Suprapubic skin (tissue), 4 donors: ENCODE measurements at regions not wholly inside any gene's neighbourhood (a gene's known extent, or its start where the extent isn't known, plus 50 kb on each side); places are given as distances from the start of the nearest gene placed in this dataset.

Experiments
- DNase-seq, 2 donors: peaks; one replicate each; pipeline ENCODE4 v3.0.0-alpha.2; 2019; ENCODE audit warnings: low spot score in 2 of 2
- H3K27ac ChIP-seq: fragments of 200-600 bp; sonication (generic); one replicate; pipeline ENCODE4 v1.5.1; 2019
- H3K27me3 ChIP-seq: fragments of 200-600 bp; sonication (generic); one replicate; pipeline ENCODE4 v1.5.1; 2019
- H3K36me3 ChIP-seq: fragments of 200-600 bp; sonication (generic); one replicate; pipeline ENCODE4 v1.5.1; 2019
- H3K4me1 ChIP-seq: fragments of 200-600 bp; sonication (generic); one replicate; pipeline ENCODE4 v1.5.1; 2019
- H3K4me3 ChIP-seq: fragments of 200-600 bp; sonication (generic); one replicate; pipeline ENCODE4 v1.5.1; 2019; ENCODE audit warnings: mild to moderate bottlenecking
- H3K9me3 ChIP-seq: fragments of 200-600 bp; sonication (generic); one replicate; pipeline ENCODE4 v1.5.1; 2019
- CTCF ChIP-seq, 2 donors: fragments of 200-600 bp in 1 of 2; fragments of 450-650 bp in 1 of 2; sonication (generic) in 1 of 2; IDR thresholded peaks; one replicate each; pipeline ENCODE4 v1.5.1; 2016 to 2019; ENCODE audit warnings: antibody characterized with exemption in 2 of 2, mild to moderate bottlenecking in 1 of 2, moderate library complexity in 1 of 2
- EP300 ChIP-seq: sonication (generic); formaldehyde crosslinking; IDR thresholded peaks from one replicate; pipeline ENCODE4 v1.6.1; 2017; ENCODE audit warnings: antibody characterized with exemption
- POLR2A ChIP-seq, 2 donors: fragments of 450-650 bp; IDR thresholded peaks; one replicate each; pipeline ENCODE4 v1.6.1; 2017; ENCODE audit warnings: antibody characterized with exemption in 2 of 2, mild to moderate bottlenecking in 2 of 2, moderate library complexity in 2 of 2
- POLR2AphosphoS5 ChIP-seq, 3 donors: sonication (generic); formaldehyde crosslinking; IDR thresholded peaks; one replicate each; pipeline ENCODE4 v1.6.1; 2017; ENCODE audit warnings: antibody characterized with exemption in 3 of 3
- WGBS: methylation state at CpG from one replicate; pipeline ENCODE4 v1.1.5; 2018; 5-methylcytosine and 5-hydroxymethylcytosine counted together

- Histone ChIP-seq H3K36me3 (no peaks in the 10 kb centered on the region), H3K27me3 (no peaks in the 10 kb centered on the region), H3K4me1 (peaks cover 22% of the 10 kb centered on the region), H3K9me3 (no peaks in the 10 kb centered on the region), H3K4me3 (no peak overlapping the region), H3K27ac (no peak overlapping the region)
- no peak for DNase-seq
- 90% methylated on average over 3 of the region's 3 CpGs for WGBS
- TF ChIP-seq EP300, result no peak
- no peak for TF ChIP-seq POLR2AphosphoS5 (IDR thresholded peaks at IDR 0.05)
- TF ChIP-seq CTCF (IDR thresholded peaks at IDR 0.05), result no peak
- no peak for TF ChIP-seq POLR2A (IDR thresholded peaks at IDR 0.05)
These were observed 143.0 kb upstream of the EGLN3 start for GRCh38 chr14:34093883-34094282.

- DNase-seq, result no peak
- H3K36me3 ChIP-seq, result no peaks in the 10 kb centered on the region
- no peaks in the 10 kb centered on the region for H3K27me3 ChIP-seq
- H3K4me3 ChIP-seq, result no peak overlapping the region
- H3K4me1 ChIP-seq, result no peaks in the 10 kb centered on the region
- TF ChIP-seq POLR2AphosphoS5 (IDR thresholded peaks at IDR 0.05) (no peak), POLR2A (IDR thresholded peaks at IDR 0.05) (no peak), CTCF (IDR thresholded peaks at IDR 0.05) (no peak), EP300 (no peak)
- no peaks in the 10 kb centered on the region for H3K9me3 ChIP-seq
- no peak overlapping the region for H3K27ac ChIP-seq
These were observed 139.6 kb upstream of the EGLN3 start for GRCh38 chr14:34090451-34090850.

GRCh38 chr14:34088914-34089313, 138.0 kb upstream of the EGLN3 start:
- no peak for TF ChIP-seq CTCF (IDR thresholded peaks at IDR 0.05)
- TF ChIP-seq EP300, result no peak
- TF ChIP-seq POLR2A (IDR thresholded peaks at IDR 0.05), result no peak
- no peak for TF ChIP-seq POLR2AphosphoS5 (IDR thresholded peaks at IDR 0.05)
- H3K9me3 ChIP-seq, result no peaks in the 10 kb centered on the region
- no peaks in the 10 kb centered on the region for H3K27me3 ChIP-seq
- WGBS, result 80% methylated on average over 2 of the region's 2 CpGs
- H3K27ac ChIP-seq, result no peak overlapping the region
- DNase-seq, result no peak
- no peaks in the 10 kb centered on the region for H3K36me3 ChIP-seq
- H3K4me3 ChIP-seq, result no peak overlapping the region
- no peaks in the 10 kb centered on the region for H3K4me1 ChIP-seq

- no peak overlapping the region for H3K27ac ChIP-seq
- H3K27me3 ChIP-seq, result no peaks in the 10 kb centered on the region
- DNase-seq, result no peak
- H3K9me3 ChIP-seq, result no peaks in the 10 kb centered on the region
- 92% methylated on average over 3 of the region's 3 CpGs for WGBS
- no peak overlapping the region for H3K4me3 ChIP-seq
- no peak for TF ChIP-seq EP300
- TF ChIP-seq POLR2AphosphoS5 (IDR thresholded peaks at IDR 0.05), result no peak
- TF ChIP-seq POLR2A (IDR thresholded peaks at IDR 0.05), result no peak
- no peaks in the 10 kb centered on the region for H3K36me3 ChIP-seq
- H3K4me1 ChIP-seq, result no peaks in the 10 kb centered on the region
These were observed 136.7 kb upstream of the EGLN3 start for GRCh38 chr14:34087571-34087970.

GRCh38 chr14:34086223-34086757, 135.4 kb upstream of the EGLN3 start:
- H3K4me1 ChIP-seq, result peaks cover 8% of the 10 kb centered on the region
- no peak overlapping the region for H3K27ac ChIP-seq
- no peaks in the 10 kb centered on the region for H3K9me3 ChIP-seq
- H3K36me3 ChIP-seq, result no peaks in the 10 kb centered on the region
- TF ChIP-seq EP300, result no peak
- TF ChIP-seq POLR2A (IDR thresholded peaks at IDR 0.05), result no peak
- TF ChIP-seq POLR2AphosphoS5 (IDR thresholded peaks at IDR 0.05), result no peak
- TF ChIP-seq CTCF (IDR thresholded peaks at IDR 0.05), result no peak
- no peak for DNase-seq
- no peak overlapping the region for H3K4me3 ChIP-seq
- WGBS, result 76% methylated on average over 2 of the region's 2 CpGs
- H3K27me3 ChIP-seq, result no peaks in the 10 kb centered on the region

- H3K9me3 ChIP-seq, result no peaks in the 10 kb centered on the region
- peaks cover 14% of the 10 kb centered on the region for H3K4me1 ChIP-seq
- TF ChIP-seq POLR2AphosphoS5 (IDR thresholded peaks at IDR 0.05) (no peak), POLR2A (IDR thresholded peaks at IDR 0.05) (no peak), CTCF (IDR thresholded peaks at IDR 0.05) (no peak), EP300 (no peak)
- no peaks in the 10 kb centered on the region for H3K27me3 ChIP-seq
- no peak overlapping the region for H3K27ac ChIP-seq
- no peaks in the 10 kb centered on the region for H3K36me3 ChIP-seq
- 82% methylated on average over 1 of the region's 1 CpG for WGBS
- no peak for DNase-seq
- H3K4me3 ChIP-seq, result no peak overlapping the region
These were observed 134.8 kb upstream of the EGLN3 start for GRCh38 chr14:34085695-34086094.
